Eye (tissue), 1 donor: ENCODE measurements at regions not wholly inside any gene's neighbourhood (a gene's known extent, or its start where the extent isn't known, plus 50 kb on each side); places are given as distances from the start of the nearest gene placed in this dataset.

ENCODE experiments used
- DNase-seq: peaks from one replicate; pipeline ENCODE4 v3.0.0-alpha.2; 2015

DNA sequence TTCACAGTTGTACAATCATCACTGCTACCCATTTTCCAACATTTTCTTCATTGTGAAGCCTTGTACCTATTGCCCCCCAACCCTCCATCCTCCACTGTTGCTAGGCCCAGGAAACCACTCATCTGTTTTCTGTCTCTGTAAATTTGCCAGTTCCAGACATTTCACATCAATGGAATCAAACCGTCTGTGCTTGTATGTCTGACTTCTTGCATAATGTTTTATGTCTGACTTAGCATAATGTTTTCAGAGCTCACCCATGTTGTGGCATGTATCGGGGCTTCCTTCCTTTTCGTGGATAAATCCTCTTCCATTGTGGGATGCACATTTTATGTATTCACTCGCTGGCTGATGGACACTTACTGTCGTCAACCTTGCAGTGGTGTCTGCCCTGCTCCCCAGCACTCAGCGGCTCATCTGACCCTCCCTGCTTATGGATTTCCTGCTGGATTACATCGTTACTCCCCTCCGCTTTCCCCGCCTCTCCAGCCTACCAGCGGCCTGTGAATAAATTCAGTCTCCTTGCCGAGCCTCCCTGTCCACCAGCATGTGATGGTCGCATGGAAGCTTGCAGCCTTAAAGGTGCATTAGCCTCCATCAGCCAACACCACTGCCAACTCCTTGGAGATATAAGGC, 727.6 kb upstream of the TMEM132C start:
- DNase-seq = peak; percentile 56

DNA sequence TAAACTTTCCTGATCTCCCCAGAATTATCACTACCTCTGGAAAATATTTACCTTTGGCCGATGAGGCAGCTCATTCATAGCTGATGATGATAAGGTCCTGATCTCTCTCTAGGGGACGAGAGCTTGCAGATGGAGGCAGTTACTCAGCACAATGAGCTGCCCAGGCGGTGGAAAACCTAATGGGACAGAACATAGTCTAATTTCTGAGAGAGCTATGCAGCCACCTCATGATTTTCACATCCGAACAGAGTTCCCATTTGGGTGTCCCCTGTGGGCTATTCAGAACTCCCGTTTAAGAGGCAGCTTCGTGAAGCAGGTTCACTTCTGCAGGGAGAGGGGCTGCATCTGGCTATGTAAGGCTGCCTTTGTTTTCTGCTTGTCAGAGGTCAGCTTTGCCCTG, 724.6 kb upstream of the TMEM132C start:
- DNase-seq = no peak

DNA sequence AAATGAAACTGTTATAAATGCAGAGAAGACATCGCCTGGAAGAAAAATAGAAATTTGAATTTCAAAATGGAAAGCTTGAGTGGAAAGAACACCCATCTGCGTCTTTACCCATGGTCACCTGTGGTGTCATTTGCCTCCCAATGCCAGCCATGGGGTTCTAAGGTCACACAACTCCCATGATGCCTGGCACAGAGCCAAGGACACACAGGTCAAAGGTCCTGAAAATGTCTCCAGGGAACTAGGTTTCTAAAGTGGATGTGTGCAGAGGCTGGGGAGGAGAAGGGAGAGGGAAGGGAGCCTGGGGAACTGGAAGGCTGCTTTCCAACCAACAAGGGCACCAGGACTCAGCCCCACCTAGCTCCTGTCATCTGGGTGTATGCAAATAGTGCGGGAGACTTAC, 724.0 kb upstream of the TMEM132C start:
- DNase-seq = no peak

DNA sequence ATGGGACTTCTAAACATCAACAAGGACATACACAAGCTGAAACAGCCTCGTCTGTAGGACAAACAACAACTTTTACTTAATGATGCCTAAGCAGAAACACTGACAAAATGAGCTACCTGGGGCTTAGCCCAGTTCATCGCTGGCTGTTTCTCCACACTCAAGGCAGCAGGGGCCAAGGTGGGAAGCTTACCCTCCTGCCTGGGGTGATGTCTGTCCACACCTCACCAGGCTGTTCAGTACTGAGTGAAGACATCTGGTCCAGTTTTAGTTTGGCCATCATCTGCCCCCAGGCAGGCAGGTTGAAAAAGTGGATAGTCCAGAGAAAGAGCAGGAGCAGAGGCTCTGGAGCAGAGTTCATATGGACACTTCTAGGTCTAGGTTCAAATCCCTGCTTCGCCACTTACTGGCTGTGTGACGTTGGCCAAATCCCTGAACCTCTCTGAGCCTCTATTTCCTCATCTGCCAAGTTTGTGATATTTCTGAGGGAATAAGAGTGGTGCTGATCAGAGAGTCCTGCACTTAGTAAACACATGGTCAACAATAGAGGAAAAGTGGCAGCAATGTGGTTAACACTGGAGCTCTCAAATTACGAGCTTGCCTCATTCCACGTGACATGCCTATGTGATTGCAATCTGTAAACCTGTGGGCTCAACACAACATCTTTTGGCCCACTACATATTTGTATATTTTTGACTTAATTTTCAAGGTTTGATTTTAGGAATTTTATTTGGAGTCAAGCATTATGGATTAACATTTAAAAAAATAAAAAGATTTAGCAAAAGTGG, 720.1 kb upstream of the TMEM132C start:
- no peak for DNase-seq

DNA sequence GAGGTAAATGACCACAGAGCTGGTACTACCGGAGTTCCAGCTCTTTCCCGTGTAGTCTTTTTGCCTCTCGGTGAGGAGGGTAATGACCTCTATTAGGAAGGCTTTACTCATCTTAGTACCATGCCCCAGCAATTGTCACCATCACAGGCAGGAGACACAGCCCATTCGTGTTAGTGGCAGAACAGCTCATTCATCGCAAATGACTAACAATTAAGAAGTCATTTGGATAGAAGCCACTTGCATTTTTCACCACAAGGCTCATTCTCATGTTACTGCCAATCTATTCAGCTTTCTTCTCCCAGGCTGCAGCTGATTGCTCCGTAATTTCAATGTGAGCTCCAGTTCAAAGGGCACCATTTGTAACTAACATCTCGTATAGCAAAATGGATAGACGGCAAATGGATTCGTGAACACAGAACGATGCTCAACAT, 718.8 kb upstream of the TMEM132C start:
- DNase-seq = no peak

DNA sequence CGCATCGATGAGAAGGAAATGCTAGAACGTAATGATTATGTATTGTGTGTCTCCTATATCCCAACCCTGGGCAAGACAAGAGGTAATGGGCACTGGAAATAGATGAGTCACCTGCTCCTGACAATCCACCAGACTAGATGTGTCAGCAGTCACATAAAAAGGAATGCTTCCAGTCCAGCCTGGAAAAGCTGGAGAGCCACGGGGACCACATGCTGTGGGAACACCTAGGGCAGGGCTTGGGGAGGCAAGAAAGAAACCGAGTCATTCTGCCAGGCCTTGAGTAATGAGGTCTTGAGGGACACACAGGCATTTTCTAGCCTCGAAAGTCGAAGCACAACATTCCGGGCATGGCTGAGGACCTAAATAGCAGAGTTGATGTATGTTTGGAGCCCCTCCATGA, 716.7 kb upstream of the TMEM132C start:
- DNase-seq = no peak

DNA sequence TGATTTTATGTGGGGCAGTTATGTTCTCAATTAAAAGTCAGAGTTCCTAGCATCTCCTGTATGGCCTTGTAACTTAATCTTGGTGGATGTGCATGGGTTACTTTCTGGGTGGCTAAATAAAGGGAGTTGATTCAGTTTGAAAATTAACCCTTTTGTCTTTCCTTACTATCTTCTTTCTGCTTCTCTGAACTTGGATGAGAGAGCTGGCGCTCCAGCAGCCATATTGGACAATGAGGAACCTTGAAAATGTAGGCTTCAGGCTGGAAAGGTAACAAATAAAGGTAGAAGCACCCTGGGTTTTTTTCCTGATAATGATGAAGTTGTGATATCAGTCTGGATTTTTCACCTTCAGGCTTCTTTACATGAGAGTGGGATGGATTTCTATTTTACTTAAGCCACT, 714.1 kb upstream of the TMEM132C start:
- DNase-seq = no peak

DNA sequence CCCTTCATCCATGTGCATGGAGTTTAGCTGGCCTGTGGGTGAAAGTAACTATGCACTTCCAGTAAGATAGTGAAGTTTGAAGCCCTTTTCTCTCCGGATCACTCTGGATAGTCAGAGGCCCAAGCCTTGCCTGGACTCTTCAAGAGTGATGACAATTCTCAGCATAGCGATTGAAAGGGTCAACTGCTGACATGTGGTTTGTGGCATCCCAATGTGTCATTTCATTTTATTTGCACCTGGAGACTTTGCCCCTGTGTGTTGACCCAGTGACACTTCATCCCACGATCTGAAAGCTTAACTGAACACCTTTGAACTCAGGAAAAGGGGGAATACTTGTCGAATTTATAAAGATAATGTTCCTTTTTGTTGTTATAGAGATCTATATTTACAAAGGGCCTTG, 711.9 kb upstream of the TMEM132C start:
- DNase-seq = no peak

DNA sequence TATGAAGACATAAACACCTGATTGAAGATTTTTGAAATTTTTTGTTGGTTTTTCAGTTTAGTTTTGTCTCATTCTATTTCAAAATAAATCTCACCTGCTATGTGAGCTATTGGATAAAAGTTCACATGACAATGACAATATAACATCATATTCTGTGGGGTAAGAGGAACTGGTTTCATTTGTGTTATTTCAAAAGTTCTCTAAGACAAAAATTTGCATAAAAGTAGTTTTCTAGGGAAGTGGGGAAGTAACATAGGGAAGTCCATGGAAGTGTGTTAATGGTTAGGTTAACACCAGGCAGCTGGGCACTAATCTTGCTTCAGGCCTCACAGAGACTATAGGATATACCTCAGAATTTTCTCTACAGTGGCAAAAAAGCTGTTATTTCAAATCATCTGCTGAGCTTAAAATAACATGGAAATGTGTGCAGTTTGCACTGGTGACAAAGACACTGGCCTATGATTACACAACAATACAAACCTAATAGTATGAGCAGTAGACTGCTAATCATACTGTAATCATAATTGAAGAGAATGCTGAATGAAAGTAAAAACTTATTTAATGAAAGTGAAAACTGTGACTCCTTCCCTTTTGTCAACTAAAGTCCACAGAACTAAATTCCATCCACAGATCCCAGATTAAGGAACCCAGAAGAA, 710.6 kb upstream of the TMEM132C start:
- DNase-seq = no peak

DNA sequence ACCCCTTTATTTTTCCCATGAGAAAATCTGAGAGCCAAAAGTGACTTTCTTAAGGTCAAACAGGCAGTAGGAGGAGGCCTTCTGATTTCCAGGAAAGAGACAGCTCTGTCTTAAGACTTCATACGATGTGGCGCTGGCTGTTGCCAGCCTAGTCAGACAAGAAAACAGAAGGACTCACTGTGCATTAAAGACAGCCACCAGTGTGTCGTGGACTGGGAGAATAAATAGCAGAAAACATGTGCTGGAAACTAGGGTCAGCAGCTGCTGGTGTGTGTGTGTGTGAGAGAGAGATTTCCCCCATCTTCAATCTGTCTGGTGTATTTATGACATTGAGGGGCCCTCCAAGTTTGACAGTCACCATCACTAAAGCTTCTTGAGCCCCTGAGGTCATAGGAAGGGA, 708.6 kb upstream of the TMEM132C start:
- DNase-seq = no peak

DNA sequence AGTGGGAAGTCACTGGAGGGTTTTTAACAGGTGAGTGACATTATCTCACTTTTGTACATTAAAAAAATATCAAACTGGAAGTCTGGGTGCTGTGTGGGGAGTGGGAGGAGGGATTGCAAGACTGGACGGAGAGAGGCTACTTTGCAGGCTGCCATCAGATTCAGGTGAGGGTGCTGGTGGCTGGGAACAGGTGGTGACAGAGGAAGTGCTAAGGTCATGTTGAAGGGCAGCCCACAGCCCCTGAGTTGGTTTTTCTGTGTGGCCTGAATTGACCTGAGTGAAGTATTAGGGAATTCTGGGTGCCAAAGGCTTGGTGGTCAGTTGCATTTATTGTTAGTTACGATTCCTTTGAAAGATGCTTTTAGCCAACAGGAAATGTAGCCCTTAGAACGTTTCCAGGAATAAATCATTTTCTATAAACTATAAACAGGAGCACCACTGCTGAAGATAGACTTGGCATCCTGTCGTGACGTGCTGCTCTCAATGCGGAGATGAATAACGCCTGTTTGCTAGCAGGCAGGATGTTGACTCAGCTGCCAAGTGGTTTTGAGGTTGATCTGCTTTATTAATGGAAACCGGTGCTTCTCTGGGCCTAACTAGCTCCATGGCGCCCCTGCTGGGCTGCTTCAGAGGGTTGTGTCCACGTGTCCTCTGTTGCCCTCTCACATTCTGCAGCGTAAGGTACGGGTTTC, 707.5 kb upstream of the TMEM132C start:
- peak; percentile 30 for DNase-seq

DNA sequence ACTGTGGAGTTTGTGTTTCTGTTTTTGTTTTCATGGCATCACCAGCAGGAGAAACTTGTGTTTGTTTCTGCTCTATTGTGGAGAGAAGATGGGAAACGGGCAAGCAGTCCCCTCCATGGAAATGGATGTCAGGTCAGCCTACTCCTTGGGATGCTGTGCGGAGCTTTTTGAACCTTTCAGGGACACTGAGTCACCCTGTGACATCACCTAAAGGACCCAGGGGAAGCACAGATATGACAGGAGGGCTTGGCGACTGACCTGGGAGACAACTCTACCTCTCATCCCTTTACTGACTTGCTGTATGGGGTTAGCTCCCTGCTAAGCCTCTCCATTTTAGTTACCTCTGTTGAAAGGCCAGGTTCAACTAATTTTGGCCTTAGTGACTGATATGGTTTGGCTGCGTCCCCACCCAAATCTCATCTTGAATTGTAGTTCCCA, 706.9 kb upstream of the TMEM132C start:
- no peak for DNase-seq

DNA sequence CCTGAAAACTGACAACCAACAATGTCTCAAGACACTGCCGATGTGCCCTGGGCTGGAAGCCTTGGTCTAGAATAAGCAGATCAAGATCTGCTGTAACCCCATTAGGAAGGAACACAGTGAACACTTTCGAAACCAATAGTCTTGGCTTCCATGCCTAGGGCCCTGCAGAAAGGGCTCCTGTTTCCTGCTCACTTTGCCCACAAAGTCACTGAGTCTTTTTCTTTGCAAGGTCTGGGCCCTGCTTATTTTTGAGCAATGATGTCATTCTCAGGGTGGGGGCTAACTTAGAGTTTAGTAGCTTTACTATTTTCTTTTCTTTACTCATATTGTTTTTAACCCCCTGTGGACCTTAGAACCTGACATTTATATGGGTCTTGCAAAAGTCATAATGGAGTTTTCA, 704.2 kb upstream of the TMEM132C start:
- no peak for DNase-seq

DNA sequence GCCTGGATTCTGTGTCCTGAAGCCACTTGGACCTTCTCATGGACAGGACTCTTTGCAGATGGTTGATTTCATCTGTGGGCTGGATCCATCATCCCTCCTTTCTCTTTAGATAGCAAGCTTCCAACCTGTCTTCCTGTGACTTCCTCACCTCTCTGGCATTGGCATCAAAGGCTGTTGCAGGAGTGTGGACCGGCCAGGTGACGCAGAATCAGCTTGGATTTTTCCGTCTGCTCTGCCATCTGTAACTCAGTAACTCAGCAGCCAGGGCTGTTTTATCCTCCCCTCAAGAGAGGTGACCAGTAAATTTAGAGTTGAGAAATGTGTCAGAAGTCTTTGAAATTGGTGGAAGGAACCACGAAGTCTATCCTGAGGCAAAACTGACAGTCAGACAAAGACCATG, 701.7 kb upstream of the TMEM132C start:
- DNase-seq = no peak

DNA sequence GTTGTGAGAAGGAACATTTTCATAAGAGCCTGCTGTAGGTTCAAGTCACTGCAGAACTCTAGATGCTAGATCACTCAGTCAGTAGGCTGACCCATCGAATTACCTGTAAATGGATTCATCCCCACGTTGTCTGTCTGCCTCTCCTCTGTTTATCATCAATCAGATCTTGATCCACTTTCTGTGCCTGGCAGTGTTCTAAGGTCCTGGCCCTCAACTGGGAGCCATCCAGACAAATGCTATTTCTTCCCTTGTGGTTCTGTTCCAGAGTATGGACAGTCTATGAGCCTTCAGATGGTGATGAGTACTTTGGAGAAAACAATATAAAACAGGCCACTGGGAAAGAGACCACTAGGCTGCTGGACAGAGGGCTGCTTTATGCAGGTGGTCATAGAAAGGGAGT, 699.4 kb upstream of the TMEM132C start:
- DNase-seq = no peak

DNA sequence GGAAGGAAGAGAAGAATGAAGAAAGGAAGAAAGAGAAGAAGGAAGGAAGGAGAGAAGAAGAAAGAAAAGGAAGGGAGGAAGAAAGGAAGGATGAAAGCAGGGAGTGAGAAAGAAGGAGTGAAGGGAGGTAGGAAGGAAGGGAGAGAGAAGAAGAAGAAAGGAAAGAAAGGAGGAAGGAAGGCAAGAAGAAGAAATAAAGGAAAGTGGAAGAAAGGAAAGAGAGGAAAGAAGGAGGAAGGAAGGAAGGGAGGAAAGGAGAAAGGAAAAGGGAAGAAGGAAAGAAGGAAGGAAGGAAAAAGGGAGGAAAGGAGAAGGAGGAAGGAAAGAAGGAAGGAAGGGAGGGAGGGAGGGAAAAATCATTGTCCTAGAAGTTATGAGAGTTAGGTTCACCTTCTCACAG, 696.6 kb upstream of the TMEM132C start:
- DNase-seq = no peak

DNA sequence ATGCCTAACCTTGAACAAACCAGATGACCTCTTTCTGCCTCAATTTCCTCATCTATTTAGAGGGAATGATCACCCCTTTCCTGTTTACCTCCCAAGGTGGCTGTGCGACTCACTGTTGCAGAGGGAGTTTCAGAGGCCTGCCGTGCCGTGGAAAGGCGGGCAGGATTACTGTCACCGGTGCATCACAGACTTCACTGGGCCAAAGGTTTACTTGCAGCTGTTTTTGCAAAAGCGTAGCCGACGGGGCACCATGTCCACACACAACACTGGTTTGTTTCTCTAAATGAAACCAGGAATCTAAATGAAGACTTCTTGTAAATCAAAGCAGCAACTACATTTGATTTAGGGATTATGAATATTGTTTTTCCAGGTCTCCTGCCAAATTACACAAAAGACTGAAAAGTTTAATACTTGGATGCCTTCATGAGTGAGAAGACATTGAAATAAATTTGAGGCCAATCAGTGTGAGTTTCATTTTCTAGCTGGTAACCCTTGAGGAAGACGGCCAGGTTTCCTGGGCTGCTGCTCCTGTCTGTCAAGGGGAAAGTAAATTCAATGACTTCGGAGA, 696.1 kb upstream of the TMEM132C start:
- peak; percentile 27 for DNase-seq

DNA sequence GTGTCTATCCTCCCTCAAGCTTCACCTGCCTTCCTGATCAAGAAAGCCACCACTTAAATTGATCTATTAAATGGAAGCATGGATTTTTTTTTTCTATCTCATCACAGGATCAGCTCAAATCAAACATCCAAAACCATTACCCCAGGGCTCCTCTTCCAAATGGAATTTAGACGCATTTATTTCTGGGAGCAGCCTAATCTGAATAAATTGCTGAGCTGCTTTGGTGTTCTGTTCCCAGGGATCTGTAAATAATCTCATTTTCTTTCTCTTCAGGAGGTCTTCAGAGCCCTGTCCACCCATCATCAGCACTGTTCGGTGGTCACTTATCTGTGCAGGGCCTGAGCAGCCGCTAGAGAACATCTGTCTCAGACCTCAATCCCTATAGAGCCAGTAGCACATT, 695.4 kb upstream of the TMEM132C start:
- DNase-seq = no peak

DNA sequence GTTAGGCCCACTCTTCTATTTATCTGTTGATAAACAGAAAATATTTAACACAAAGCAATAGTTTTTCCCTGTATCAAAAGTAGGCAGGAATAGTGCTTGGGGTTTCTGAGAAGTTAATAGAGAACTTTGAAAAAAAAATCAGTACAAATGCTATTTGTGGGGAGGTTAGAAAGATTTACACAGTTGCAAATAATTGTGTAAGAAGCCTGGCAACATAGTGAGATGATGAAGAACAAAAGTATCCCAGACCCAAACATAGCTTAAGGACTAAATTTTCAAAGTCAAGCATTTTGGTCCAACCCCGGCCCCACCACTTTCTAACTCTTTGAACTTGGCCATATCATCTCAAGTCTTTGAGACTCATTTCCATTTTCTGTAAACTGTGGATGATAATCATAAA, 687.5 kb upstream of the TMEM132C start:
- DNase-seq = no peak

DNA sequence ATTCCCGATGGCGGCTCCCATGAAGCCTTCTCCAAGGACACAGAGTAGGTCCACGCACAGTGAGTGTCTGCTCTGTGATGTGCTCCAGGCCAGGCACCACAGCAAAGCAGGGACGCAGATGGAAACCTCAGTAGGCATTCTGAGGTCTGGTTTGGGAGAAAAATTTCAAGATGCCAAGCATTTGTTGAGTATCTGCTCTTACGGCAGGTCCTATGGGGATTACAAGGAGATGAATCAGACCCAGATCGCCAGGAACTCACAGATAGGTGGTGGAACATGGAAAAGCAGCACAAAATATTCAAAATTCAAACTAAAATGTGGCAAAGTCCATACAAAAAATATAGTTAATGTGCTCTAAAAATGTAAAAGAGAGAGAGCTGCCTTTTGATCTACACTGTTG, 684.9 kb upstream of the TMEM132C start:
- no peak for DNase-seq

DNA sequence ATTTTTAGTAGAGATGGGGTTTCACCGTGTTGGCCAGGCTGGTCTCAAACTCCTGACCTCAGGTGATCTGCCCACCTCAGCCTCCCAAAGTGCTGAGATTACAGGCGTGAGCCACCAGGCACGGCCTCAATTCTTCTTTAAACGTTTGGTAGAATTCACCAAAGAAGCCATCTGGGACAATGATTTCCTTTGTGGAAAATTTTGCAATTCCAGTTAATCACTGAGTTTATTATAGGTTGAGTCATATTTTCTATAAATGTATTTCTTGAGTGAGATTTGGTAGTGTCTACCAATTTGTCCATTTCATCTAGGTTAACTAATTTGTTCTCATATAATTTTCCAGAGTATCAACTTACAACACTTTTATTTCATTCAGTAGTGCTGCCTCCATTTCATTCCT, 683.9 kb upstream of the TMEM132C start:
- no peak for DNase-seq

DNA sequence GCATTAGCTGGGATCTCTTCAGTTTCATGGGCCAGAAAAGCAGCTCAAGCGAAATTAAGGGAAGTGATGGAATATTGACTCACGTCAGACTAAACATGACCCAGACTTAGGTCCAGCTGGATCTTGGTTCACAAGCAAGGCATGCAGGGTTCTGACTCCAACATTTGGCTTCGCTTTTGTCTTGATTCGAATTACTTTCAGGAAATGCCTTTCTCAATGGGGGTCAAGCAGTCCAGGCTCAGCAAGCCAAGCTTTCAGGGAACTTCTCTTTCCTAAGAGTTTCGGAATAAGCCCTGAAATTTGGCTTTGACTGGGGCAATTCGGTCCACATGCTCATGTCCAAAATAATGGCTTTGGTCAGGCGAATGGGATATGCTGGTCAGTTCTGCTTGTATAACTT, 678.7 kb upstream of the TMEM132C start:
- no peak for DNase-seq

DNA sequence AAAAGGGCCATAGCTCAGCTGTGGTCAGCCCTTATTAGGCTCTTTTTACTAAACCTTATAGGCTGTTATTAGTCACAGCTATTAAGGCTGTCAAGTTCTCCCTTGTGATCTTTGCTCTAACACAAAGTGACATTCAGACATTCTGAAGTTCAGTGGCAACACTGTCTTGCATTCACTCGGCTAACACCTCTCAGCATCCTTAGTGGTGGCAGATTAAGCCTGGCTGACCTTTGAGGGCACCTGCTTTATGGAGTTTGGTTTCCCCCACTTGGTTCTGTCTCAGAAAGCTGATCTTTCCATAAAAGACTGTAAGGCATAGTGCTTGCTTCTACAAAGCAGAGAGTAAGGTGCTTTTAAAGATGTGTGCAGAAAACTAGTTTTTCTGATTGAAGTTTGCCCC, 677.4 kb upstream of the TMEM132C start:
- DNase-seq = peak; percentile 65
